Adrenal gland (tissue), 9 donors: ENCODE measurements at regions not wholly inside any gene's neighbourhood (a gene's known extent, or its start where the extent isn't known, plus 50 kb on each side); places are given as distances from the start of the nearest gene placed in this dataset.

ENCODE experiments used
- DNase-seq, 7 donors: peaks; one replicate each; pipeline ENCODE4 v3.0.0-alpha.2; 2019 to 2020
- H3K27ac ChIP-seq, 5 donors: fragments of 200-600 bp; sonication (generic) in 4 of 5; 1 replicate in 3 of 5; 2 replicates in 2 of 5; pipeline versions ENCODE4 v1.5.1 to v1.8.0; 2016 to 2020; ENCODE audit warnings: mild to moderate bottlenecking in 1 of 5
- H3K27me3 ChIP-seq: fragments of 200-600 bp; 2 replicates; pipeline ENCODE4 v1.8.0; 2021
- H3K36me3 ChIP-seq, 2 donors: fragments of 200-600 bp; replicated peaks in 1 of 2; 1 replicate in 1 of 2; 2 replicates in 1 of 2; pipeline versions ENCODE4 v1.5.1 to v1.8.0; 2018 to 2022
- H3K4me1 ChIP-seq, 2 donors: fragments of 200-600 bp; replicated peaks in 1 of 2; 1 replicate in 1 of 2; 2 replicates in 1 of 2; pipeline versions ENCODE4 v1.5.1 to v1.8.0; 2018 to 2021
- H3K4me3 ChIP-seq, 4 donors: fragments of 200-600 bp; sonication (generic) in 3 of 4; one replicate each; pipeline ENCODE4 v1.5.1; 2016 to 2018
- H3K9me3 ChIP-seq, 3 donors: fragments of 200-600 bp; sonication (generic) in 1 of 3; replicated peaks in 1 of 3; 1 replicate in 2 of 3; 2 replicates in 1 of 3; pipeline versions ENCODE4 v1.5.1 to v1.8.0; 2016 to 2021
- CTCF ChIP-seq, 6 experiments: fragments of 450-650 bp in 4 of 6; fragments of 200-600 bp in 2 of 6; sonication (generic) in 1 of 6; IDR thresholded peaks; 1 replicate in 5 of 6; 2 replicates in 1 of 6; pipeline versions ENCODE4 v1.5.1 to v1.8.0; 2016 to 2021; ENCODE audit warnings: antibody characterized with exemption in 6 of 6, mild to moderate bottlenecking in 2 of 6, moderate library complexity in 1 of 6
- POLR2A ChIP-seq, 2 donors: fragments of 450-650 bp; IDR thresholded peaks; one replicate each; pipeline ENCODE4 v1.6.1; 2017; ENCODE audit warnings: antibody characterized with exemption in 2 of 2, mild to moderate bottlenecking in 2 of 2, moderate library complexity in 1 of 2
- WGBS, 4 donors: extraction: QIAGEN DNeasy Blood & Tissue Kit in 2 of 4; methylation state at CpG; one replicate each; pipeline versions ENCODE4 v1.1.5 to v1.1.7; 2013 to 2017; 5-methylcytosine and 5-hydroxymethylcytosine counted together
- intact Hi-C, 2 donors: fragments of 100-400 bp; cut with DNase I; formaldehyde crosslinking; loops; one replicate each; pipeline versions ENCODE4 v1.14.1 to v1.15.0; 2022 to 2023
- donor health status: healthy with polysubstance abuse.
- donor health status: Bipolar disorder and iron deficiency.
- donor health status: DM: yes; HTN: yes; CAD: no.
- donor health status: DM: no; HTN: no; CAD: no.
- donor health status: DM: no; HTN: no; CAD: no.

- TF ChIP-seq CTCF (IDR thresholded peaks at IDR 0.05) (no peak), POLR2A (IDR thresholded peaks at IDR 0.05) (no peak)
- H3K9me3 ChIP-seq: no peaks in the 10 kb centered on the region
Measured at GRCh38 chr5:67454957-67455561, 258.5 kb upstream of the CD180 start.

GRCh38 chr5:67453111-67453905, 256.7 kb upstream of the CD180 start:
- TF ChIP-seq CTCF (IDR thresholded peaks at IDR 0.05): no peak
- TF ChIP-seq POLR2A (IDR thresholded peaks at IDR 0.05): no peak
- Histone ChIP-seq H3K9me3 (no peaks in the 10 kb centered on the region), H3K27ac (no peak overlapping the region), H3K36me3 (no peaks in the 10 kb centered on the region), H3K27me3 (no peaks in the 10 kb centered on the region), H3K4me1 (no peaks in the 10 kb centered on the region), H3K4me3 (no peak overlapping the region)
- intact Hi-C loops: no loop called here
- no peak for DNase-seq
- 62 to 74% (median 71%) methylated on average over 4 of the region's 4 CpGs for WGBS, 4 donors

More at GRCh38 chr5:67454957-67455561, 258.5 kb upstream of the CD180 start:
- Histone ChIP-seq H3K27ac (no peak overlapping the region), H3K36me3 (no peaks in the 10 kb centered on the region), H3K4me3 (no peak overlapping the region), H3K27me3 (no peaks in the 10 kb centered on the region), H3K4me1 (no peaks in the 10 kb centered on the region)
- 91 to 98% (median 96%) methylated on average over 1 of the region's 1 CpG for WGBS, 4 donors
- intact Hi-C loops: no loop called here
- no peak for DNase-seq

- intact Hi-C loops: no loop called here
- 64 to 69% (median 68%) methylated on average over 3 of the region's 3 CpGs for WGBS, 4 donors
- no peak overlapping the region for H3K27ac ChIP-seq
Measured at GRCh38 chr5:67451640-67452279, 255.2 kb upstream of the CD180 start.

More at GRCh38 chr5:67451640-67452279, 255.2 kb upstream of the CD180 start:
- DNase-seq: no peak
- TF ChIP-seq CTCF (IDR thresholded peaks at IDR 0.05): no peak
- TF ChIP-seq POLR2A (IDR thresholded peaks at IDR 0.05): no peak
- no peaks in the 10 kb centered on the region for H3K4me1 ChIP-seq
- no peaks in the 10 kb centered on the region for H3K27me3 ChIP-seq
- no peaks in the 10 kb centered on the region for H3K9me3 ChIP-seq
- no peaks in the 10 kb centered on the region for H3K36me3 ChIP-seq
- no peak overlapping the region for H3K4me3 ChIP-seq
